ENCODE measurements at regions not wholly inside any gene's neighbourhood (a gene's known extent, or its start where the extent isn't known, plus 50 kb on each side); places are given as distances from the start of the nearest gene placed in this dataset.

- DNase-seq = no peak
Measured at GRCh38 chr6:210778-211374, 81.4 kb upstream of the DUSP22 start.

- no peak for DNase-seq
Measured at GRCh38 chr6:211871-212497, 80.3 kb upstream of the DUSP22 start.

GRCh38 chr6:213284-213683, 79.0 kb upstream of the DUSP22 start:
- DNase-seq = no peak

- no peak for DNase-seq
Measured at GRCh38 chr6:214428-214827, 77.9 kb upstream of the DUSP22 start.

- no peak for DNase-seq
Measured at GRCh38 chr6:215335-216034, 76.8 kb upstream of the DUSP22 start.

GRCh38 chr6:217048-217659, 75.1 kb upstream of the DUSP22 start:
- no peak for DNase-seq

- DNase-seq = no peak
Measured at GRCh38 chr6:218153-219018, 73.9 kb upstream of the DUSP22 start.

- DNase-seq = no peak
Measured at GRCh38 chr6:219019-219570, 73.2 kb upstream of the DUSP22 start.

- DNase-seq = no peak
Measured at GRCh38 chr6:219641-220198, 72.6 kb upstream of the DUSP22 start.

GRCh38 chr6:220312-220711, 72.0 kb upstream of the DUSP22 start:
- DNase-seq = no peak

GRCh38 chr6:220721-221475, 71.4 kb upstream of the DUSP22 start:
- DNase-seq = no peak

- DNase-seq = no peak
Measured at GRCh38 chr6:221531-222349, 70.5 kb upstream of the DUSP22 start.

- DNase-seq = no peak
Measured at GRCh38 chr6:222468-222867, 69.8 kb upstream of the DUSP22 start.

GRCh38 chr6:223136-223535, 69.2 kb upstream of the DUSP22 start:
- no peak for DNase-seq

GRCh38 chr6:223763-224162, 68.5 kb upstream of the DUSP22 start:
- peak; percentile 8 for DNase-seq

- no peak for DNase-seq
Measured at GRCh38 chr6:224350-224749, 67.9 kb upstream of the DUSP22 start.

GRCh38 chr6:225121-225721, 67.1 kb upstream of the DUSP22 start:
- DNase-seq = no peak

GRCh38 chr6:225907-226306, 66.4 kb upstream of the DUSP22 start:
- no peak for DNase-seq

- DNase-seq = no peak
Measured at GRCh38 chr6:226516-227073, 65.7 kb upstream of the DUSP22 start.
